Activated naive CD4-positive, alpha-beta T cell treated with anti-CD3 and anti-CD28 coated beads, Interleukin-2, amount 50 U/mL, for 24 hours (primary cell): ENCODE measurements at regions not wholly inside any gene's neighbourhood (a gene's known extent, or its start where the extent isn't known, plus 50 kb on each side); places are given as distances from the start of the nearest gene placed in this dataset.

ENCODE experiments used
- H3K27ac Mint-ChIP-seq: one replicate; pipeline ENCODE4 v1.8.0; 2021; ENCODE audit warnings: mild to moderate bottlenecking, mixed read lengths
- H3K27me3 Mint-ChIP-seq: one replicate; pipeline ENCODE4 v1.8.0; 2021; ENCODE audit warnings: mixed read lengths
- H3K36me3 Mint-ChIP-seq: one replicate; pipeline ENCODE4 v1.8.0; 2021; ENCODE audit warnings: mixed read lengths
- H3K4me1 Mint-ChIP-seq: one replicate; pipeline ENCODE4 v1.8.0; 2021; ENCODE audit warnings: mixed read lengths
- H3K4me3 Mint-ChIP-seq: one replicate; pipeline ENCODE4 v1.8.0; 2021; ENCODE audit warnings: mild to moderate bottlenecking, mixed read lengths
- H3K9me3 Mint-ChIP-seq: one replicate; pipeline ENCODE4 v1.8.0; 2021; ENCODE audit warnings: mixed read lengths

- Mint-ChIP-seq H3K36me3 (no peaks in the 10 kb centered on the region), H3K9me3 (peaks cover 16% of the 10 kb centered on the region), H3K27ac (no peak overlapping the region), H3K27me3 (no peaks in the 10 kb centered on the region), H3K4me3 (no peak overlapping the region), H3K4me1 (no peaks in the 10 kb centered on the region)
Observed at GRCh38 chr16:61596655-61597054, 439.6 kb downstream of the CDH8 start.

DNA sequence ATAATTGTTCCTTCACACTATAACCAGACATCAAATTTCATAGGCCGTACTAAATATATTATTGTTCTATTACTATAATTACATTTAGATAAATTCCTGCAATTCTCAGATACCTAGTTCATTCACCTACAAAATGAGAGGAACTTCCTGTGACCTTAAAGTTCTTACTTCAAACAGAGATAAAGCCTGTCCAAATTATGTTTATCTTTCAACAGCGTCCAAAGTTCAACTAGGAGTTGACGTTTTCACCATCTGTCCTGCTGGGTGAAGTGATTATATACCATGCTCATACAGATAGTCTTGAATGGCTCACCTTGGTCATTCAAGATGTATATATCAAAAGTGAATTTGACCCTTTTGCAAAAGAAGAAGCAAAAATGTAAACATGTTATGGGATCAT, 440.6 kb downstream of the CDH8 start:
- Mint-ChIP-seq H3K27ac (no peak overlapping the region), H3K4me1 (no peaks in the 10 kb centered on the region), H3K9me3 (peaks cover 16% of the 10 kb centered on the region), H3K36me3 (no peaks in the 10 kb centered on the region), H3K27me3 (no peaks in the 10 kb centered on the region), H3K4me3 (no peak overlapping the region)

- H3K36me3 Mint-ChIP-seq, result no peaks in the 10 kb centered on the region
- no peak overlapping the region for H3K4me3 Mint-ChIP-seq
- H3K27me3 Mint-ChIP-seq, result no peaks in the 10 kb centered on the region
Observed at GRCh38 chr16:61590577-61590976, 445.7 kb downstream of the CDH8 start.

GRCh38 chr16:61587526-61587925, 448.7 kb downstream of the CDH8 start:
- no peaks in the 10 kb centered on the region for H3K4me1 Mint-ChIP-seq
- peaks cover 22% of the 10 kb centered on the region for H3K9me3 Mint-ChIP-seq
- H3K27ac Mint-ChIP-seq, result no peak overlapping the region

More at GRCh38 chr16:61590577-61590976, 445.7 kb downstream of the CDH8 start:
- no peaks in the 10 kb centered on the region for H3K4me1 Mint-ChIP-seq
- no peak overlapping the region for H3K27ac Mint-ChIP-seq
- H3K9me3 Mint-ChIP-seq, result peaks cover 27% of the 10 kb centered on the region

DNA sequence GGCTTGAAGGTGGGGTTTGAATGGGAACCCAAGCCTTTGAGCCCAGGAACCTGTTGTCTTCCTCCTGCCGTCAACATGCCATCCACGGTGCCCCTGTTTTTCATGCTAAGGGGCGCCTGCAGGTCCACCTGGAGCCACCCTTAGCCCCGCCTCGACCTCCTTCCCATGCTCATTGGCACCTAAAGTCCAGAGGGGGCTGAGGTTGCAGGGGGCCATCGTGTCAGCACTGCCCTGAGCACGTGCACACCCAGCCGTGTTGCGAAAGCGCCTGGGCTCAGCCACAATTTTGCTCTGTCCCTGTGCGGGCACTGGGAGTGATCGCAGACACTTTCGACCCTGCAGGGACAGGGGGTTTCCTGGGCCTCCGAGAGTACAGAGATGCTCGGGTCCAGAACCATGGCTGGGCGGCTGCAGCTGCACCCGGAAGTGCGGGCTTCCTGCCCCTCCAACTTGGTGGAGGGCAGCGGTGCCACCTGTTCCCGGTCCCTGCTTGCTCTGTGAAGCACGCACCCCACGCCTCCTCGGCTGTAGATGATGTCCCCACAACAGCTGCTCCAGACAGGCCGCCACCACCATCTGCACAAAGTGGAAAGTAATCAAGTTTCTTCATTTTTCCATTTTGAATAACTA, 454.7 kb downstream of the CDH8 start:
- no peaks in the 10 kb centered on the region for H3K36me3 Mint-ChIP-seq
- peaks cover 13% of the 10 kb centered on the region for H3K9me3 Mint-ChIP-seq
- H3K4me3 Mint-ChIP-seq, result no peak overlapping the region
- H3K4me1 Mint-ChIP-seq, result no peaks in the 10 kb centered on the region
- H3K27me3 Mint-ChIP-seq, result no peaks in the 10 kb centered on the region
- no peak overlapping the region for H3K27ac Mint-ChIP-seq

More at GRCh38 chr16:61587526-61587925, 448.7 kb downstream of the CDH8 start:
- Mint-ChIP-seq H3K27me3 (no peaks in the 10 kb centered on the region), H3K36me3 (no peaks in the 10 kb centered on the region), H3K4me3 (no peak overlapping the region)

GRCh38 chr16:61580579-61580978, 455.7 kb downstream of the CDH8 start:
- no peaks in the 10 kb centered on the region for H3K4me1 Mint-ChIP-seq
- peaks cover 13% of the 10 kb centered on the region for H3K9me3 Mint-ChIP-seq
- H3K27ac Mint-ChIP-seq, result no peak overlapping the region
- no peak overlapping the region for H3K4me3 Mint-ChIP-seq
- no peaks in the 10 kb centered on the region for H3K27me3 Mint-ChIP-seq
- H3K36me3 Mint-ChIP-seq, result no peaks in the 10 kb centered on the region

GRCh38 chr16:61579195-61579594, 457.0 kb downstream of the CDH8 start:
- Mint-ChIP-seq H3K4me1 (no peaks in the 10 kb centered on the region), H3K27ac (no peak overlapping the region), H3K36me3 (no peaks in the 10 kb centered on the region), H3K4me3 (no peak overlapping the region), H3K9me3 (peaks cover 9% of the 10 kb centered on the region), H3K27me3 (no peaks in the 10 kb centered on the region)

- H3K27ac Mint-ChIP-seq, result no peak overlapping the region
- no peaks in the 10 kb centered on the region for H3K36me3 Mint-ChIP-seq
- peaks cover 15% of the 10 kb centered on the region for H3K9me3 Mint-ChIP-seq
- no peaks in the 10 kb centered on the region for H3K27me3 Mint-ChIP-seq
- no peaks in the 10 kb centered on the region for H3K4me1 Mint-ChIP-seq
- H3K4me3 Mint-ChIP-seq, result no peak overlapping the region
Observed at GRCh38 chr16:61576476-61576875, 459.8 kb downstream of the CDH8 start.

- Mint-ChIP-seq H3K9me3 (peaks cover 15% of the 10 kb centered on the region), H3K36me3 (no peaks in the 10 kb centered on the region), H3K4me3 (no peak overlapping the region), H3K27ac (no peak overlapping the region), H3K27me3 (no peaks in the 10 kb centered on the region), H3K4me1 (no peaks in the 10 kb centered on the region)
Observed at GRCh38 chr16:61575617-61576016, 460.6 kb downstream of the CDH8 start.

GRCh38 chr16:61569028-61569427, 467.2 kb downstream of the CDH8 start:
- H3K27me3 Mint-ChIP-seq, result no peaks in the 10 kb centered on the region
- H3K9me3 Mint-ChIP-seq, result peaks cover 9% of the 10 kb centered on the region
- no peak overlapping the region for H3K27ac Mint-ChIP-seq
- H3K4me3 Mint-ChIP-seq, result no peak overlapping the region
- H3K4me1 Mint-ChIP-seq, result no peaks in the 10 kb centered on the region
- no peaks in the 10 kb centered on the region for H3K36me3 Mint-ChIP-seq

GRCh38 chr16:61564716-61565115, 471.5 kb downstream of the CDH8 start:
- Mint-ChIP-seq H3K27ac (no peak overlapping the region), H3K4me3 (no peak overlapping the region), H3K27me3 (no peaks in the 10 kb centered on the region), H3K4me1 (no peaks in the 10 kb centered on the region), H3K36me3 (no peaks in the 10 kb centered on the region), H3K9me3 (peaks cover 8% of the 10 kb centered on the region)

DNA sequence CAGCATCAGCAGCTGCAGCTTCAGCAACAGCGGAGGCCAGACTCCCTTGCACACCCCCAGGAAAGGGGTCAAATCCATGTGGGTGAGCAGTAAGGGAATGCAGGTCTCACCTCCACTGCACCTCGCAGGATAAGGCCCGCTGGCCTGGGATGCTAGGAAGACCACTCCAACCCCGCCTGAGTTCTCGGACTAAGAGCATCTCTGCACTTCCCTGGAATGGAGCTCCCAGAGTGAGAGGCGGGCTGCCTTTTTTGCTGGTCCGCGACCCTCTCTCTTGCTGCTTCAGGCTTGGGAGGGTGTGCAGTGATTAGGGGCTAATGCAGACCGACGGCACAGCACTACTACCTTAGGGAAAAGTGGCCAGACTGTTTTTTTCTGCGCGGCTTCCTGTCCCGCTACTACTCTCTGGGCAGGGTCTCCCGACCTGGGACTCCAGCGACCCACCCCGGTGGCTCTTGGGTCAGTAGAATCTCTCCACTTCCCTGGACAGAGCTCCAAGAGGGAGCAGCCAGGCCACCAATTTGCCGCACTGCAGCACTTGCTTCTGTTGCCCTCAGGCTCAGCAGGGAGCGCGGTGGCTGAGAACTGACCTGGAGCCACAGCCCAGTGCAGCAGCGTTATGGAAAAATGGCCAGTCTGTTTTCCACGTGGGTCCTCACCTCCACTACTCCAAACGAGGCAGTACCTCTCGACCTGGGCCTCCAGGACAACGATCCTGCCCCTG, 480.4 kb downstream of the CDH8 start:
- H3K27me3 Mint-ChIP-seq, result no peaks in the 10 kb centered on the region
- H3K4me1 Mint-ChIP-seq, result no peaks in the 10 kb centered on the region
- H3K4me3 Mint-ChIP-seq, result no peak overlapping the region
- no peaks in the 10 kb centered on the region for H3K36me3 Mint-ChIP-seq
- H3K27ac Mint-ChIP-seq, result no peak overlapping the region
- peaks cover 9% of the 10 kb centered on the region for H3K9me3 Mint-ChIP-seq

DNA sequence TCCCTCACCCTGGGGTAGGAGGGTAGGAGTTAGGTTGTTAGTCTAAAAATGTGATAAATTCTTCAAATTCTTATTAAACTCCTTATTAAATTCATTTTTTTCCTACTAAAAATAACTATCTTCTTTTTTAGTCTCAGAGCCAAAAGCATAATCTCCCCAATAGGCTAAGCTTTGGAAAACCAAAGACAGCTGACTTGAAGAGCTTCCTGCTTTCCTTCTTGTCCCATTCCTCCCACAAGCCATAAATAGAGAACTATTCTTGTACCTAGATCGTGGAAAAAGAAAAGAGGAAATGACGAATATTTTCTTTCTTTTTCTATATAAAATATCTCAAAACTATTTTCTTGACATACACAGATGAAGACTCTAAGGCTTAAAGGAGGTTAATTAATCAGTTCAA, 486.9 kb downstream of the CDH8 start:
- Mint-ChIP-seq H3K9me3 (peaks cover 3% of the 10 kb centered on the region), H3K27ac (no peak overlapping the region), H3K27me3 (no peaks in the 10 kb centered on the region), H3K36me3 (no peaks in the 10 kb centered on the region), H3K4me3 (no peak overlapping the region), H3K4me1 (no peaks in the 10 kb centered on the region)

- Mint-ChIP-seq H3K27me3 (no peaks in the 10 kb centered on the region), H3K27ac (no peak overlapping the region), H3K4me1 (no peaks in the 10 kb centered on the region), H3K9me3 (no peaks in the 10 kb centered on the region), H3K4me3 (no peak overlapping the region), H3K36me3 (no peaks in the 10 kb centered on the region)
Observed at GRCh38 chr16:61547626-61548025, 488.6 kb downstream of the CDH8 start.

DNA sequence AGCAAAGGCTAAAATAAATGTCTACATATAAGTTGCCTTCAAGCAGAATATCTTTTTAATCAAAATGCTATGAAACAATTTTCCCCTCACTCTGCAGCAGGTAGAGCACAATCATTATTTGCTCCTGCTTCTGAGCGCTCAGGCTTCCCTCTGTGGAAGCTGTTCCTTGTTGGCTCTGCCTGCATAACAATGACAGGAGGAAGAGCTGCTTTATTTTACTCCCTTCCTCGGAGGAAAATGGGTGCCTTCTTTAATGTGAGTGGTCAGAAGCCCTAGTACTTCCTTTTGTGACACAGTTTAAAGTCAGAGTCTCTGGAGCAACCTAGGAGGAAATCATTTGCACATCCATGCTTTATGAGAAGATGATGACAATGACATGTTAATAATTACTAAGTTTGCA, 492.1 kb downstream of the CDH8 start:
- H3K9me3 Mint-ChIP-seq, result peaks cover 6% of the 10 kb centered on the region
- H3K4me3 Mint-ChIP-seq, result no peak overlapping the region
- H3K27ac Mint-ChIP-seq, result no peak overlapping the region

GRCh38 chr16:61540216-61540615, 496.0 kb downstream of the CDH8 start:
- H3K27ac Mint-ChIP-seq, result no peak overlapping the region
- H3K9me3 Mint-ChIP-seq, result peaks cover 23% of the 10 kb centered on the region
- no peak overlapping the region for H3K4me3 Mint-ChIP-seq

More for the DNA sequence above, 492.1 kb downstream of the CDH8 start:
- H3K4me1 Mint-ChIP-seq, result no peaks in the 10 kb centered on the region
- no peaks in the 10 kb centered on the region for H3K36me3 Mint-ChIP-seq
- H3K27me3 Mint-ChIP-seq, result no peaks in the 10 kb centered on the region

More at GRCh38 chr16:61540216-61540615, 496.0 kb downstream of the CDH8 start:
- H3K36me3 Mint-ChIP-seq, result no peaks in the 10 kb centered on the region
- H3K4me1 Mint-ChIP-seq, result no peaks in the 10 kb centered on the region
- H3K27me3 Mint-ChIP-seq, result no peaks in the 10 kb centered on the region
